ENCODE measurements at regions not wholly inside any gene's neighbourhood (a gene's known extent, or its start where the extent isn't known, plus 50 kb on each side); places are given as distances from the start of the nearest gene placed in this dataset.

DNA sequence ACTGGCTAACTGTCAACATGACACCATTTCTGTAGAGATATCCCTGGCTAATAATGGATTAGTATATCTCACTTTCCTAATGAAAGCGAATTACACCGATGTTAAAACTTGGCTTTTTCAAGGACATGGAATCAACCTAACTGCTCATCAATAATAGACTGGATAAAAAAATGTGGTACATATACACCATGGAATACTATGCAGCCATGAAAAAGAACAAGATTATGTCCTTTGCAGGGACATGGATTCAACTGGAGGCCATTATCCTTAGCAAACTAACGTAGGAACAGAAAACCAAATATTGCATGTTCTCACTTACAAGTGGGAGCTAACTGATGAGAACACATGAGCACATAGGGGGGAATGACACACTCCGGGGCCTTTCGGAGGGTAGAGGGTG lies 62.6 kb downstream of the ZIC1 start:
- TF ChIP-seq POLR2A (IDR thresholded peaks at IDR 0.05; ENCODE audit: low read depth, low read length) (no peak), POLR2AphosphoS5 (IDR thresholded peaks at IDR 0.05; ENCODE audit: low read depth, low read length) (no peak), TAF1 (IDR thresholded peaks at IDR 0.05; ENCODE audit: borderline replicate concordance, low read depth, low read length) (no peak)
